ENCODE measurements at regions not wholly inside any gene's neighbourhood (a gene's known extent, or its start where the extent isn't known, plus 50 kb on each side); places are given as distances from the start of the nearest gene placed in this dataset.
A peak's percentile ranks its signal among the peaks of the same experiment; 100 is the strongest.

DNA sequence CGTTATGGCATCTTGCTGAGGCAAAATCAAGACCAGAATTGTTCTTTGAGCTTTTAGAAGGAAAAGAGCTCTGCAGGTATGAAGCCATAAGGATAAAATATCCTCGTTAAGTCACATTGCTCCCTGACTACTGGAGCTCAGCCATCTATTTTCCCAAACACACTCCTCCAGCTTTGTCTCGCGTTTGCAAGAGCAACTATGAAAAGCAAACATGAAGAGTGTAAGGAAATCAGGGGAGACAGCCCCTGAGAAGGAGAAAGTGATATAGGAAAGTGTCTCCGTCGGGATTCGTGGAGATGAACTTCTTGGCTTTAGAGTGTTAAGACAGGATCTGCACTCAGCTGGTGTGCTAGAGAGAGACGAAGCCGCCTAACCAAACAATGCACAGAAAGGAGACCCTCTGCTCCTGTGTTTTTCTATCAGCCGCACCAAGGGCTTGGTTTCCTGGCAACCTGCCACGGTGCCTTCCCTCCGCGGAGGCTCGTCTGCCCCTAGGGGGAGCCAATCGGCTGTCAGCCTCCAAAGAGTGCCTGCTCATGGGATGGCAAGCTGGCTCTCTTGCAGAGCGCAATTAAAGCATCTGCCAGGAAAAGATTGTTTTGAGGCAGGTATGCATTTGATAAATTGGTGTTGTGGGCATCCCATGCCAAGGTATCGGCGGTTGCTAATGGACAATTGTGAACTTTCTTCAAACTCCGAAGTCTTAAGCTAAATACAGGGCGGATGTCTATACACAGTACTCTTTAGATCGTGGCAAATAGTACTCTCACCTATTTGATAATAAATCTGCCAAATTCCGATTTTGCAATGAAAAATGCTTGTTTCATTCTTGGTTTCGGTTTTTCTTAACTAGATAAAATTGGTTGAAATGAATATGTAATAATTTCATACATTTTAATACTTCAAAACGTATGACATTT is 603.2 kb downstream of the RNF144B start:
- TF ChIP-seq, protein P1, sequence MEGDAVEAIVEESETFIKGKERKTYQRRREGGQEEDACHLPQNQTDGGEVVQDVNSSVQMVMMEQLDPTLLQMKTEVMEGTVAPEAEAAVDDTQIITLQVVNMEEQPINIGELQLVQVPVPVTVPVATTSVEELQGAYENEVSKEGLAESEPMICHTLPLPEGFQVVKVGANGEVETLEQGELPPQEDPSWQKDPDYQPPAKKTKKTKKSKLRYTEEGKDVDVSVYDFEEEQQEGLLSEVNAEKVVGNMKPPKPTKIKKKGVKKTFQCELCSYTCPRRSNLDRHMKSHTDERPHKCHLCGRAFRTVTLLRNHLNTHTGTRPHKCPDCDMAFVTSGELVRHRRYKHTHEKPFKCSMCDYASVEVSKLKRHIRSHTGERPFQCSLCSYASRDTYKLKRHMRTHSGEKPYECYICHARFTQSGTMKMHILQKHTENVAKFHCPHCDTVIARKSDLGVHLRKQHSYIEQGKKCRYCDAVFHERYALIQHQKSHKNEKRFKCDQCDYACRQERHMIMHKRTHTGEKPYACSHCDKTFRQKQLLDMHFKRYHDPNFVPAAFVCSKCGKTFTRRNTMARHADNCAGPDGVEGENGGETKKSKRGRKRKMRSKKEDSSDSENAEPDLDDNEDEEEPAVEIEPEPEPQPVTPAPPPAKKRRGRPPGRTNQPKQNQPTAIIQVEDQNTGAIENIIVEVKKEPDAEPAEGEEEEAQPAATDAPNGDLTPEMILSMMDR (conservative IDR thresholded peaks at IDR 0.05; ENCODE audit: low read depth, low read length) = peak; percentile 82
- peak overlapping the region; percentile 14 for H3K4me3 ChIP-seq (ENCODE audit: low read length)
- DNase-seq (ENCODE audit: low read depth) = no peak

DNA sequence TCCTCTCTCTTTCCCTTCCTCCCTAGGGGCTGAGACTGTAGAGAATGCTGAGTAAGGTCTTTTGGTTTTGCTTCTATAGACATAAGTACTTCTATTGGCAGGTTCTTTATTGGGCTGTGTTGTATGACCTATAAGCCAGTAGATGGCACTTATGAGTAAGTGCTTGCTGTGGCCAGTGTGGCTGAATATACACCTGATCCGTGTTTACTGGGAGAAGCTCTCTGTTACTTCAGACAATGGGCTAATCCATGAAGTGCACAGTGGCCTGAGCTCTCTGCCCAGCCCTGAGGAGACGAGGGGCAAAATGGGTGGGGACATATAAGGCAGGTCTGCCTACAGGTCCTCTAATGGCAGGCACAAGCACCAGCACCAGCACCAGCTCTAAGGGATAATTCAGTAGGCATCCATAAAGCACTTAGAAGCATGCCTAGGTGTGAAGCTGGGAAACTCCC is 610.3 kb downstream of the RNF144B start:
- no peak overlapping the region for H3K4me3 ChIP-seq (ENCODE audit: low read length)
- TF ChIP-seq, protein P1 (conservative IDR thresholded peaks at IDR 0.05; ENCODE audit: low read depth, low read length) = peak; percentile 84
- peak; percentile 46 for DNase-seq (ENCODE audit: low read depth)

DNA sequence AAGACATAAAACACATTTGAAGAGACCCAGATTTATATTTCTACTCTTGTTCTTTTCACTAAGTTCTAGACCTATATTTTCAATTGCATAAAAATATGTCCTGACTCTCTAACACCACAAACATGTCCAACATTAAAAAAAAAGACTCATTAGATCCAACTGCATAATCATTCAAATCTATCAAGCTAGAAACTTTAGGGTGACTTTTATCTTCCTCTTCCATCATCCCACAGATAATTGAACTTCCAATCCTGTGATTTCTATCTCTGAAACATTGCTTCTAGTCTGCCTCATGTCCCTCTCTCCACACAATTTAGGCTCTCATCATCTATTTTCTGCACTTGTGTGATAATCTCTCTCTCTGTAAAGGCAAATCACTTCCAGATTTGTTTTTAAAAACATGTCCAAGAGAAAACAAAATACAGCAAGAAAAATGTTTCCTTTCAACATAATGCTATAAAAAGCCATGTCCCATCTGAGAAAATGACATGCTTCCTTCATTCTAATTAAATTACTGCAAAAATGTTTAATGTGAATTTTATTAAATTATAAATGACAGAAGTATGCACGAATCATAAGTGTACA is 615.9 kb downstream of the RNF144B start:
- TF ChIP-seq, protein P1 (conservative IDR thresholded peaks at IDR 0.05; ENCODE audit: low read depth, low read length) = no peak
- H3K4me3 ChIP-seq (ENCODE audit: low read length) = no peak overlapping the region
- no peak for DNase-seq (ENCODE audit: low read depth)

DNA sequence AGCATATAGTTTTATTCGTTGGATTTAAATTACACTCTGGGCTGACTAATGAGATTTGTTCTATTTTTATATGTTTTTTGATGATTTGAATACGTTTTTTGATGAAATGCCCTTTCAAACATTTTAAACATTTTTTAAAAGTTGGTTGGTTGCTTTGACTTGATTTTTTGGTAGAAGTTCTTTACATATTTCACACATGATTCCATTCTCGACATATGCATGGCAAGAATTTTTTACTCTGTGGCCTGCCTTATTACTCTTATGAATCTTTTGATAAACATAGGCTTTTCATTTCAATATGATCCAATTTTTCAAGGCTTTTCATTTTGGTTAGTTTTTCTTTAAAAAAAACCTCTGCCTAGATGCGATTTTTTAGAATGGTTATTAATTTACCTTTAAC is 617.0 kb downstream of the RNF144B start:
- DNase-seq (ENCODE audit: low read depth) = no peak
- TF ChIP-seq, protein P1 (conservative IDR thresholded peaks at IDR 0.05; ENCODE audit: low read depth, low read length) = no peak
- no peak overlapping the region for H3K4me3 ChIP-seq (ENCODE audit: low read length)

DNA sequence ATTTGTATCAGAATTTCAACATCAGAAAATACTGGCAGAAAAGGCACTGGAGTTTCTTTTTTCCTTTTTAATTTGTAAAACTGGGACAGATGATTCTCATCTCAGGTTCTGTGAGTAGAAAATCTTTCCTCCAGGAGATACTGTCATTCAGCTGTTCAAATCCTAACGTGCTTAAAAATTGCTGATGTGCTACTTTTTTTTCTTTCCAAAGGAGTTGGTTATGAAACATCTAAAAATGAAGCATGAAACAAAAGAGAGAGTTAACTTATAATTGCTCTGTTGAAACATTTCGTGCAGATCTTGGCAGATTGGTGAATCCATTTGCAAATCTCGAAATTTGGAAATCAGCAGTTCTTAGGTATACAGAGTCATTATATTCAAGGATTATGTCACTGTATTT is 622.6 kb downstream of the RNF144B start:
- TF ChIP-seq, protein P1 (conservative IDR thresholded peaks at IDR 0.05; ENCODE audit: low read depth, low read length) = no peak
- no peak for DNase-seq (ENCODE audit: low read depth)
- no peak overlapping the region for H3K4me3 ChIP-seq (ENCODE audit: low read length)

DNA sequence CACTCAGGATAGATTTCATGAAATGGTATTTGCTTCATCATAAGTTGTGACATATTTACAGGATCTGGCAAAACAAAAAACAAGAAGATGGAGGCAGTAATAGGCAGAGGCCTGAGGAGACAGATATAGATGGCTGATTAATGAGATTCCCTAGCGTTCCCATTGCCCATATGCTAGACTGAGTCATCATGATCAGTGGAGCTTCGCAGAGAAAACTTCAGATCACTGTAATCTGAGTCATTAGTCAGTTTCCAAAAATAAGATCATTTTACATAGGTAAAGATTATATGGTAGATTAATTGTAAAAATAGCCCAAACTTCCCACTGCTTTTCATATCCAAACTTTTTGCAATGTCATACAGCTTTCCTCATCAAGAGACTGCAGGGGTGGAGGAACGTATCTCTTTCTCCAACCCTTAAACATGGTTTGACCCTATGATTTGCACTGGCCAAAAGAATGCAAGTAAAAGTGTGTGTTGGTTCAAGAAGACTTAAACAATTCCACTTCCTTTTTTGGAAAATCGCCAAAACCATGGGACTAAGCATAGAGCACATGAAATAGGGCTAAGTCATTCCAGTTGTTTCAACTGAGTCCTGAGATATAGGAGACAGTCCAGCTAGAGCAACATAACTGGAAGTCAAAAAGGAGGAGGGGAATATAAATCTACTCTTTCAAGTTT is 626.0 kb downstream of the RNF144B start:
- H3K4me3 ChIP-seq (ENCODE audit: low read length) = no peak overlapping the region
- no peak for DNase-seq (ENCODE audit: low read depth)
- TF ChIP-seq, protein P1 (conservative IDR thresholded peaks at IDR 0.05; ENCODE audit: low read depth, low read length) = no peak
